ENCODE measurements at regions not wholly inside any gene's neighbourhood (a gene's known extent, or its start where the extent isn't known, plus 50 kb on each side); places are given as distances from the start of the nearest gene placed in this dataset.

GRCh38 chr3:76842216-76842615 is 197.7 kb upstream of the ROBO2 start:
- H3K9me3 ChIP-seq (replicated peaks; ENCODE audit: control insufficient read depth, insufficient read depth, low read depth, low read length) = no peaks in the 10 kb centered on the region
- no peaks in the 10 kb centered on the region for H3K36me3 ChIP-seq (ENCODE audit: control insufficient read depth, insufficient read depth, low read length)
- ChIA-PET POLR2A (no interaction called here), CTCF (ENCODE audit: low intra/inter-chr PET ratio) (no interaction called here)
- H2AFZ ChIP-seq (ENCODE audit: low read depth, low read length) = no peak overlapping the region
- no peaks in the 10 kb centered on the region for H3K27me3 ChIP-seq (ENCODE audit: control insufficient read depth in 2 of 2, insufficient read depth in 2 of 2, low read length in 2 of 2)
- ATAC-seq (no peak), FAIRE-seq (no peak), DNase-seq (ENCODE audit: extremely low read depth in 1 of 4, low spot score in 3 of 4) (no peak)
- intact Hi-C loops (cut with micrococcal nuclease) = loop anchor here (10.0 kb wide), 1 partner anchor 57 kb away; no protein-coding TSS in a partner anchor
- no peak overlapping the region for H3K27ac ChIP-seq (ENCODE audit: extremely low read depth, low read depth, low read length)
- H3K4me2 ChIP-seq (ENCODE audit: insufficient read depth, low read length) = no peak overlapping the region
- no peak overlapping the region for H3K9ac ChIP-seq (ENCODE audit: insufficient read depth in 1 of 2, low read depth in 2 of 2, low read length in 2 of 2)
- BruUV-seq (replicated peaks) = no TSS peak
- WGBS (ENCODE audit: insufficient coverage, low coverage, missing lambda C conversion rate) = 0% methylated on average over 1 of the region's 1 CpG
- H3K9me1 ChIP-seq (ENCODE audit: control insufficient read depth, insufficient read depth, low read length) = no peaks in the 10 kb centered on the region
- no peaks in the 10 kb centered on the region for H3K4me1 ChIP-seq (replicated peaks in 1 of 2; ENCODE audit: control insufficient read depth in 2 of 2, insufficient read depth in 2 of 2, low read length in 2 of 2)
- TF ChIP-seq SIN3B (IDR thresholded peaks at IDR 0.05; ENCODE audit: low read depth) = no peak
- TF ChIP-seq ELF1 (tag; IDR thresholded peaks at IDR 0.05) = no peak
- TF ChIP-seq HNRNPL (IDR thresholded peaks at IDR 0.05; ENCODE audit: low read depth, low read length) = no peak
- TF ChIP-seq PHB (CRISPR knock-in tag; IDR thresholded peaks at IDR 0.05) = no peak
- TF ChIP-seq ADNP (tag; IDR thresholded peaks at IDR 0.05) = no peak
- no peak overlapping the region for H3K4me3 ChIP-seq
- in situ Hi-C loops (cut with MboI) = no loop called here
- H3K79me2 ChIP-seq (ENCODE audit: control insufficient read depth, insufficient read depth, low read length) = no peaks in the 10 kb centered on the region
- H4K20me1 ChIP-seq (replicated peaks; ENCODE audit: control insufficient read depth, insufficient read depth, low read length) = no peaks in the 10 kb centered on the region

- POLR2A ChIA-PET = no interaction called here
- no peak for FAIRE-seq
Measured at GRCh38 chr3:76855451-76855850, 184.4 kb upstream of the ROBO2 start.

More at GRCh38 chr3:76855451-76855850, 184.4 kb upstream of the ROBO2 start:
- intact Hi-C loops (cut with micrococcal nuclease) (no loop called here), in situ Hi-C loops (cut with MboI) (no loop called here)
- ATAC-seq (no peak), DNase-seq (ENCODE audit: extremely low read depth in 1 of 4, low spot score in 3 of 4) (no peak)
- no peaks in the 10 kb centered on the region for H4K20me1 ChIP-seq (replicated peaks; ENCODE audit: control insufficient read depth, insufficient read depth, low read length)
- H3K27ac ChIP-seq (ENCODE audit: extremely low read depth, low read depth, low read length) = no peak overlapping the region
- H3K4me3 ChIP-seq = no peak overlapping the region
- no peak overlapping the region for H2AFZ ChIP-seq (ENCODE audit: low read depth, low read length)
- no peaks in the 10 kb centered on the region for H3K9me1 ChIP-seq (ENCODE audit: control insufficient read depth, insufficient read depth, low read length)
- H3K79me2 ChIP-seq (ENCODE audit: control insufficient read depth, insufficient read depth, low read length) = no peaks in the 10 kb centered on the region
- WGBS (ENCODE audit: insufficient coverage, low coverage, missing lambda C conversion rate) = 0% methylated on average over 2 of the region's 2 CpGs
- H3K9me3 ChIP-seq (replicated peaks; ENCODE audit: control insufficient read depth, insufficient read depth, low read depth, low read length) = no peaks in the 10 kb centered on the region
- no peak overlapping the region for H3K9ac ChIP-seq (ENCODE audit: insufficient read depth in 1 of 2, low read depth in 2 of 2, low read length in 2 of 2)
- CTCF ChIA-PET (ENCODE audit: low intra/inter-chr PET ratio) = no interaction called here
- no peaks in the 10 kb centered on the region for H3K36me3 ChIP-seq (ENCODE audit: control insufficient read depth, insufficient read depth, low read length)
- BruUV-seq (replicated peaks) = no TSS peak
- no peaks in the 10 kb centered on the region for H3K4me1 ChIP-seq (replicated peaks in 1 of 2; ENCODE audit: control insufficient read depth in 2 of 2, insufficient read depth in 2 of 2, low read length in 2 of 2)
- TF ChIP-seq POLR2A (conservative IDR thresholded peaks at IDR 0.05) (no peak), HMG20A (CRISPR knock-in tag; conservative IDR thresholded peaks at IDR 0.05) (no peak), IFI16 (CRISPR knock-in tag; IDR thresholded peaks at IDR 0.05) (no peak), ZNF217 (CRISPR knock-in tag; IDR thresholded peaks at IDR 0.05) (no peak), ZNF3 (CRISPR knock-in tag; IDR thresholded peaks at IDR 0.05) (no peak), ZNF584 (CRISPR knock-in tag; IDR thresholded peaks at IDR 0.05; ENCODE audit: low read depth) (no peak), CREM (IDR thresholded peaks at IDR 0.05; ENCODE audit: low read depth) (no peak), ZNF232 (CRISPR knock-in tag; IDR thresholded peaks at IDR 0.05) (no peak), YY1 (IDR thresholded peaks at IDR 0.05; ENCODE audit: borderline replicate concordance in 1 of 3, control insufficient read depth in 1 of 3, extremely low read depth in 1 of 3, insufficient read depth in 3 of 3, insufficient read length in 1 of 3, insufficient replicate concordance in 2 of 3, low read depth in 1 of 3, low read length in 2 of 3) (no peak), HOMEZ (CRISPR knock-in tag; IDR thresholded peaks at IDR 0.05) (no peak), VEZF1 (CRISPR knock-in tag; IDR thresholded peaks at IDR 0.05) (no peak)
- H3K27me3 ChIP-seq (ENCODE audit: control insufficient read depth in 2 of 2, insufficient read depth in 2 of 2, low read length in 2 of 2) = no peaks in the 10 kb centered on the region
- no peak overlapping the region for H3K4me2 ChIP-seq (ENCODE audit: insufficient read depth, low read length)

Data from K562 (cell line).